AG08395 (cell line): ENCODE measurements at regions not wholly inside any gene's neighbourhood (a gene's known extent, or its start where the extent isn't known, plus 50 kb on each side); places are given as distances from the start of the nearest gene placed in this dataset.
"Not testable (repeated sequence)": the region's sequence is repeated elsewhere in the genome, so short reads cannot be mapped to it uniquely, and the experiment has no call there.

ENCODE experiments used
- DNase-seq: peaks from one replicate; pipeline ENCODE4 v3.0.0; 2012; ENCODE audit warnings: mixed read lengths, low spot score

GRCh38 chr9:41018948-41019347 lies 109.5 kb downstream of the FOXD4L6 start:
- DNase-seq: not testable (repeated sequence)

GRCh38 chr9:41016699-41017098 lies 111.8 kb downstream of the FOXD4L6 start:
- DNase-seq: not testable (repeated sequence)

GRCh38 chr9:40999952-41000700 lies 128.4 kb downstream of the FOXD4L6 start:
- DNase-seq: not testable (repeated sequence)

GRCh38 chr9:40995490-40995889 lies 133.0 kb downstream of the FOXD4L6 start:
- DNase-seq: not testable (repeated sequence)

GRCh38 chr9:40993842-40994241 lies 134.6 kb downstream of the FOXD4L6 start:
- not testable (repeated sequence) for DNase-seq

- DNase-seq: not testable (repeated sequence)
Measured at GRCh38 chr9:40993375-40993774, 135.1 kb downstream of the FOXD4L6 start.

- DNase-seq: peak; percentile 2
Measured at GRCh38 chr9:40992472-40992821, 136.0 kb downstream of the FOXD4L6 start.

GRCh38 chr9:40991741-40992471 lies 136.6 kb downstream of the FOXD4L6 start:
- DNase-seq: peak; percentile 91

GRCh38 chr9:40991100-40991740 lies 137.3 kb downstream of the FOXD4L6 start:
- DNase-seq: peak; percentile 1

- not testable (repeated sequence) for DNase-seq
Measured at GRCh38 chr9:40986332-40986731, 142.1 kb downstream of the FOXD4L6 start.

GRCh38 chr9:40975351-40975750 lies 153.1 kb downstream of the FOXD4L6 start:
- DNase-seq: not testable (repeated sequence)

GRCh38 chr9:40974912-40975311 lies 153.6 kb downstream of the FOXD4L6 start:
- not testable (repeated sequence) for DNase-seq

- DNase-seq: not testable (repeated sequence)
Measured at GRCh38 chr9:40971773-40972172, 156.7 kb downstream of the FOXD4L6 start.

GRCh38 chr9:40970340-40970739 lies 158.1 kb downstream of the FOXD4L6 start:
- not testable (repeated sequence) for DNase-seq

- not testable (repeated sequence) for DNase-seq
Measured at GRCh38 chr9:40962461-40962860, 166.0 kb downstream of the FOXD4L6 start.

- not testable (repeated sequence) for DNase-seq
Measured at GRCh38 chr9:40951876-40952494, 176.5 kb downstream of the FOXD4L6 start.

GRCh38 chr9:40946228-40946627 lies 182.3 kb downstream of the FOXD4L6 start:
- DNase-seq: not testable (repeated sequence)

GRCh38 chr9:40942730-40943129 lies 185.8 kb downstream of the FOXD4L6 start:
- DNase-seq: not testable (repeated sequence)

GRCh38 chr9:40939888-40940209 lies 188.6 kb downstream of the FOXD4L6 start:
- DNase-seq: not testable (repeated sequence)

GRCh38 chr9:40939201-40939887 lies 189.1 kb downstream of the FOXD4L6 start:
- DNase-seq: not testable (repeated sequence)

- no peak for DNase-seq
Measured at GRCh38 chr9:40935336-40935735, 193.1 kb downstream of the FOXD4L6 start.

- DNase-seq: not testable (repeated sequence)
Measured at GRCh38 chr9:40934480-40934879, 194.0 kb downstream of the FOXD4L6 start.
